ENCODE measurements at regions not wholly inside any gene's neighbourhood (a gene's known extent, or its start where the extent isn't known, plus 50 kb on each side); places are given as distances from the start of the nearest gene placed in this dataset.

GRCh38 chr3:146974001-146974400, 368.9 kb upstream of the PLSCR5 start:
- no peak for TF ChIP-seq PKNOX1 (IDR thresholded peaks at IDR 0.05)
- TF ChIP-seq BHLHE40 (IDR thresholded peaks at IDR 0.05; ENCODE audit: borderline replicate concordance): no peak
- no peak for TF ChIP-seq HDGF (IDR thresholded peaks at IDR 0.05; ENCODE audit: borderline replicate concordance)
- TF ChIP-seq SP1 (IDR thresholded peaks at IDR 0.05): no peak
- TF ChIP-seq CTBP1 (IDR thresholded peaks at IDR 0.05; ENCODE audit: borderline replicate concordance): no peak
- TF ChIP-seq SUZ12 (IDR thresholded peaks at IDR 0.05): no peak
- TF ChIP-seq FOXM1 (IDR thresholded peaks at IDR 0.05; ENCODE audit: borderline replicate concordance): no peak
- no peak for TF ChIP-seq ZNF384 (IDR thresholded peaks at IDR 0.05)
- TF ChIP-seq NFRKB (IDR thresholded peaks at IDR 0.05): no peak

Data from HEK293T (cell line).